T-helper 9 cell (primary cell): ENCODE measurements at regions not wholly inside any gene's neighbourhood (a gene's known extent, or its start where the extent isn't known, plus 50 kb on each side); places are given as distances from the start of the nearest gene placed in this dataset.

ENCODE experiments used
- DNase-seq: peaks from one replicate; pipeline ENCODE4 v3.0.0-alpha.2; 2020

GRCh38 chr11:81497202-81497804 lies 1236.4 kb downstream of the FAM181B start:
- no peak for DNase-seq

GRCh38 chr11:81496601-81497000 lies 1237.1 kb downstream of the FAM181B start:
- no peak for DNase-seq

- DNase-seq, result no peak
Measured at GRCh38 chr11:81495699-81496292, 1237.9 kb downstream of the FAM181B start.

GRCh38 chr11:81494431-81494830 lies 1239.2 kb downstream of the FAM181B start:
- DNase-seq, result no peak

- DNase-seq, result no peak
Measured at GRCh38 chr11:81492923-81493445, 1240.7 kb downstream of the FAM181B start.

GRCh38 chr11:81487109-81487508 lies 1246.6 kb downstream of the FAM181B start:
- DNase-seq, result no peak

GRCh38 chr11:81484196-81484595 lies 1249.5 kb downstream of the FAM181B start:
- no peak for DNase-seq

- DNase-seq, result no peak
Measured at GRCh38 chr11:81477277-81477676, 1256.4 kb downstream of the FAM181B start.

GRCh38 chr11:81476345-81476744 lies 1257.3 kb downstream of the FAM181B start:
- no peak for DNase-seq

GRCh38 chr11:81472646-81473045 lies 1261.0 kb downstream of the FAM181B start:
- no peak for DNase-seq

GRCh38 chr11:81470446-81470845 lies 1263.2 kb downstream of the FAM181B start:
- no peak for DNase-seq

- no peak for DNase-seq
Measured at GRCh38 chr11:81459766-81460306, 1273.8 kb downstream of the FAM181B start.

GRCh38 chr11:81449588-81450156 lies 1284.0 kb downstream of the FAM181B start:
- DNase-seq, result no peak

GRCh38 chr11:81444297-81444696 lies 1289.4 kb downstream of the FAM181B start:
- DNase-seq, result no peak

- no peak for DNase-seq
Measured at GRCh38 chr11:81432333-81432732, 1301.3 kb downstream of the FAM181B start.

GRCh38 chr11:81424822-81425221 lies 1308.8 kb downstream of the FAM181B start:
- DNase-seq, result no peak

GRCh38 chr11:81422402-81422801 lies 1311.3 kb downstream of the FAM181B start:
- no peak for DNase-seq

- no peak for DNase-seq
Measured at GRCh38 chr11:81421251-81421860, 1312.3 kb downstream of the FAM181B start.

- DNase-seq, result no peak
Measured at GRCh38 chr11:81420668-81421250, 1312.9 kb downstream of the FAM181B start.

- no peak for DNase-seq
Measured at GRCh38 chr11:81397316-81397715, 1336.3 kb downstream of the FAM181B start.

- DNase-seq, result no peak
Measured at GRCh38 chr11:81394311-81394710, 1339.4 kb downstream of the FAM181B start.

GRCh38 chr11:81388326-81388725 lies 1345.3 kb downstream of the FAM181B start:
- DNase-seq, result no peak

- DNase-seq, result no peak
Measured at GRCh38 chr11:81380395-81380794, 1353.3 kb downstream of the FAM181B start.
